Smooth muscle cell (in vitro differentiated cells): ENCODE measurements at regions not wholly inside any gene's neighbourhood (a gene's known extent, or its start where the extent isn't known, plus 50 kb on each side); places are given as distances from the start of the nearest gene placed in this dataset.
A peak's percentile ranks its signal among the peaks of the same experiment; 100 is the strongest.

Experiments
- DNase-seq: peaks from one replicate; lab custom pipeline; 2025; ENCODE audit not compliant: unreplicated experiment; lab: John Stamatoyannopoulos, UW
- H2AFZ ChIP-seq: fragments of 200-600 bp; sonication (generic); 2 replicates; pipeline ENCODE4 v1.6.0; 2016; ENCODE audit warnings: antibody characterized with exemption, low read depth, mild to moderate bottlenecking
- H3F3A ChIP-seq: fragments of 200-600 bp; sonication (generic); 2 replicates; pipeline ENCODE4 v1.6.0; 2017; ENCODE audit warnings: antibody characterized with exemption, low read depth
- H3K27ac ChIP-seq: fragments of 200-600 bp; sonication (generic); 2 replicates; pipeline ENCODE4 v1.5.1; 2016; ENCODE audit warnings: low read depth, mild to moderate bottlenecking
- H3K27me3 ChIP-seq: fragments of 200-600 bp; sonication (generic); 2 replicates; pipeline ENCODE4 v1.6.1; 2016; ENCODE audit warnings: low read depth, mild to moderate bottlenecking
- H3K36me3 ChIP-seq: fragments of 200-600 bp; sonication (generic); 2 replicates; pipeline ENCODE4 v1.5.1; 2016; ENCODE audit warnings: low read depth
- H3K4me1 ChIP-seq: fragments of 200-600 bp; sonication (generic); 2 replicates; pipeline ENCODE4 v1.5.1; 2016; ENCODE audit warnings: low read depth
- H3K4me2 ChIP-seq: fragments of 200-600 bp; sonication (generic); 2 replicates; pipeline ENCODE4 v1.6.0; 2016; ENCODE audit warnings: mild to moderate bottlenecking
- H3K4me3 ChIP-seq: fragments of 200-600 bp; sonication (generic); 2 replicates; pipeline ENCODE4 v1.5.1; 2016; ENCODE audit warnings: mild to moderate bottlenecking
- H3K79me2 ChIP-seq: fragments of 200-600 bp; sonication (generic); 2 replicates; pipeline ENCODE4 v1.6.0; 2016; ENCODE audit warnings: low read depth, mild to moderate bottlenecking
- H3K9ac ChIP-seq: fragments of 200-600 bp; sonication (generic); 2 replicates; pipeline ENCODE4 v1.6.0; 2016; ENCODE audit warnings: low read depth
- H3K9me3 ChIP-seq: fragments of 200-600 bp; sonication (generic); replicated peaks from 2 replicates; pipeline ENCODE4 v1.5.1; 2016; ENCODE audit warnings: low read depth
- H4K20me1 ChIP-seq: fragments of 200-600 bp; sonication (generic); 2 replicates; pipeline ENCODE4 v1.6.0; 2016; ENCODE audit warnings: low read depth
- CTCF ChIP-seq: fragments of 200-600 bp; sonication (generic); IDR thresholded peaks from 2 replicates; pipeline ENCODE4 v1.5.1; 2017; ENCODE audit warnings: borderline replicate concordance, mild to moderate bottlenecking, antibody characterized with exemption; ENCODE audit not compliant: insufficient read depth, poor library complexity, severe bottlenecking
- WGBS: methylation state at CpG from one replicate; pipeline ENCODE4 v1.1.7; 2016; ENCODE audit warnings: low lambda C conversion rate; 5-methylcytosine and 5-hydroxymethylcytosine counted together

- H3K36me3 ChIP-seq: no peaks in the 10 kb centered on the region
- H2AFZ ChIP-seq: no peak overlapping the region
- peaks cover 5% of the 10 kb centered on the region for H3F3A ChIP-seq
- no peaks in the 10 kb centered on the region for H3K9me3 ChIP-seq
- no peaks in the 10 kb centered on the region for H4K20me1 ChIP-seq
- no peaks in the 10 kb centered on the region for H3K4me1 ChIP-seq
- H3K9ac ChIP-seq: no peak overlapping the region
- no peak overlapping the region for H3K4me2 ChIP-seq
- TF ChIP-seq CTCF: no peak
- WGBS: 14% methylated on average over 2 of the region's 2 CpGs
- no peak overlapping the region for H3K27ac ChIP-seq
- H3K79me2 ChIP-seq: no peaks in the 10 kb centered on the region
- H3K27me3 ChIP-seq: no peaks in the 10 kb centered on the region
- DNase-seq: no peak
- no peak overlapping the region for H3K4me3 ChIP-seq
Observed at GRCh38 chr1:164918140-164918539, 359.2 kb downstream of the PBX1 start.

GRCh38 chr1:164914208-164914607 lies 355.2 kb downstream of the PBX1 start:
- Histone ChIP-seq H3K4me1 (no peaks in the 10 kb centered on the region), H3K27me3 (no peaks in the 10 kb centered on the region), H3K27ac (no peak overlapping the region), H3K4me3 (no peak overlapping the region), H3K4me2 (no peak overlapping the region), H3K9ac (no peak overlapping the region), H2AFZ (no peak overlapping the region), H3K79me2 (no peaks in the 10 kb centered on the region), H3F3A (peaks cover 5% of the 10 kb centered on the region), H3K9me3 (no peaks in the 10 kb centered on the region), H4K20me1 (no peaks in the 10 kb centered on the region), H3K36me3 (no peaks in the 10 kb centered on the region)
- no peak for DNase-seq
- WGBS: 59% methylated on average over 1 of the region's 1 CpG
- TF ChIP-seq CTCF: peak; percentile 9

GRCh38 chr1:164912290-164912689 lies 353.3 kb downstream of the PBX1 start:
- H3K36me3 ChIP-seq: no peaks in the 10 kb centered on the region
- H3K4me2 ChIP-seq: no peak overlapping the region
- no peak for DNase-seq
- no peaks in the 10 kb centered on the region for H3K79me2 ChIP-seq
- no peak overlapping the region for H3K4me3 ChIP-seq
- H3K9me3 ChIP-seq: no peaks in the 10 kb centered on the region
- no peak overlapping the region for H3K27ac ChIP-seq
- no peaks in the 10 kb centered on the region for H3K27me3 ChIP-seq
- TF ChIP-seq CTCF: no peak
- no peaks in the 10 kb centered on the region for H3K4me1 ChIP-seq
- H3F3A ChIP-seq: no peaks in the 10 kb centered on the region
- H4K20me1 ChIP-seq: no peaks in the 10 kb centered on the region
- 88% methylated on average over 8 of the region's 8 CpGs for WGBS
- H2AFZ ChIP-seq: no peak overlapping the region
- H3K9ac ChIP-seq: no peak overlapping the region

GRCh38 chr1:164910671-164911070 lies 351.7 kb downstream of the PBX1 start:
- Histone ChIP-seq H3K27me3 (no peaks in the 10 kb centered on the region), H3K4me3 (no peak overlapping the region), H2AFZ (no peak overlapping the region), H3K79me2 (no peaks in the 10 kb centered on the region), H3F3A (no peaks in the 10 kb centered on the region), H3K9ac (no peak overlapping the region), H3K36me3 (no peaks in the 10 kb centered on the region), H3K9me3 (no peaks in the 10 kb centered on the region), H3K27ac (no peak overlapping the region), H3K4me2 (no peak overlapping the region), H3K4me1 (no peaks in the 10 kb centered on the region), H4K20me1 (no peaks in the 10 kb centered on the region)
- no peak for TF ChIP-seq CTCF
- DNase-seq: no peak
- 94% methylated on average over 2 of the region's 2 CpGs for WGBS
